WTC11 (cell line): ENCODE measurements at regions not wholly inside any gene's neighbourhood (a gene's known extent, or its start where the extent isn't known, plus 50 kb on each side); places are given as distances from the start of the nearest gene placed in this dataset.

Experiments used
- FOXJ3 ChIP-seq: sonication (generic); formaldehyde crosslinking; IDR thresholded peaks from 2 replicates; pipeline ENCODE4 v1.9.0; 2021; ENCODE audit warnings: missing genetic modification reagents, mild to moderate bottlenecking, borderline replicate concordance
- JUN ChIP-seq: sonication (generic); formaldehyde crosslinking; IDR thresholded peaks from 2 replicates; pipeline ENCODE4 v1.8.0; 2023; ENCODE audit warnings: mild to moderate bottlenecking, missing genetic modification reagents
- SP1 ChIP-seq: sonication (generic); formaldehyde crosslinking; conservative IDR thresholded peaks from 2 replicates; pipeline ENCODE4 v1.8.1; 2022; ENCODE audit warnings: missing genetic modification reagents
- TP53 ChIP-seq: sonication (generic); formaldehyde crosslinking; IDR thresholded peaks from 2 replicates; pipeline ENCODE4 v1.8.1; 2023; ENCODE audit warnings: mild to moderate bottlenecking, missing genetic modification reagents
- ZNF121 ChIP-seq: sonication (generic); formaldehyde crosslinking; IDR thresholded peaks from 2 replicates; pipeline ENCODE4 v1.8.0; 2023; ENCODE audit warnings: missing genetic modification reagents
- TF ChIP-seq, protein P1 (sequence below): fragments of 250-450 bp; sonication (Bioruptor Pico); IDR thresholded peaks from 2 replicates; pipeline ENCODE4 v2.1.2; 2022; ENCODE audit warnings: mild to moderate bottlenecking, moderate library complexity
- TF ChIP-seq, protein P2 (sequence below): fragments of 200-600 bp; IDR thresholded peaks from 2 replicates; pipeline ENCODE4 v1.8.0; 2022; ENCODE audit warnings: antibody characterized with exemption
- TF ChIP-seq, protein P3 (sequence below): fragments of 250-450 bp; sonication (Bioruptor Pico); IDR thresholded peaks from 2 replicates; pipeline ENCODE4 v1.9.0; 2021; ENCODE audit warnings: moderate library complexity, mild to moderate bottlenecking, inconsistent platforms, borderline replicate concordance
- TF ChIP-seq, protein P4 (sequence below): sonication (generic); formaldehyde crosslinking; IDR thresholded peaks from 2 replicates; pipeline ENCODE4 v1.8.0; 2022; ENCODE audit warnings: mild to moderate bottlenecking, missing genetic modification reagents

DNA sequence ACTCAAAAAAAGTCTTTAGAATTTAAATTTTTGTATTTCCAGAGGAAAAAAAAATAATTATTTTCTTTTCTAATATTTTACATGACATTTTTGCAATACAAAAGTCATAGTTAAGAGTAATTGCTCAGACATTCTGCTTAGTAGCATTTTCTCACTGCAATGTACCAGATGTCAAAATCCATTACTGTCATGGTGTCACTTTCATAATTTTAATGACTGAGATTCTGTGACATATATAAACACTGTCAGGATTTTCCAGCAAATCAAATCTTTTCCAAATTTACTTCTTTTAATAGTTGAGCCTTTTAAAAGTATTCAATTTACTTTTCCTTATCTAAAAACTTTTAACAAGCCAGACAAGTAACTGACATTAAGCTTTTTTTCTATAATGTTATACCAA, 422.7 kb downstream of the GRIA2 start:
- TF ChIP-seq, protein P1, sequence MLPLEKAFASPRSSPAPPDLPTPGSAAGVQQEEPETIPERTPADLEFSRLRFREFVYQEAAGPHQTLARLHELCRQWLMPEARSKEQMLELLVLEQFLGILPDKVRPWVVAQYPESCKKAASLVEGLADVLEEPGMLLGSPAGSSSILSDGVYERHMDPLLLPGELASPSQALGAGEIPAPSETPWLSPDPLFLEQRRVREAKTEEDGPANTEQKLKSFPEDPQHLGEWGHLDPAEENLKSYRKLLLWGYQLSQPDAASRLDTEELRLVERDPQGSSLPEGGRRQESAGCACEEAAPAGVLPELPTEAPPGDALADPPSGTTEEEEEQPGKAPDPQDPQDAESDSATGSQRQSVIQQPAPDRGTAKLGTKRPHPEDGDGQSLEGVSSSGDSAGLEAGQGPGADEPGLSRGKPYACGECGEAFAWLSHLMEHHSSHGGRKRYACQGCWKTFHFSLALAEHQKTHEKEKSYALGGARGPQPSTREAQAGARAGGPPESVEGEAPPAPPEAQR (CRISPR knock-in tag), result no peak
- TF ChIP-seq, protein P2, sequence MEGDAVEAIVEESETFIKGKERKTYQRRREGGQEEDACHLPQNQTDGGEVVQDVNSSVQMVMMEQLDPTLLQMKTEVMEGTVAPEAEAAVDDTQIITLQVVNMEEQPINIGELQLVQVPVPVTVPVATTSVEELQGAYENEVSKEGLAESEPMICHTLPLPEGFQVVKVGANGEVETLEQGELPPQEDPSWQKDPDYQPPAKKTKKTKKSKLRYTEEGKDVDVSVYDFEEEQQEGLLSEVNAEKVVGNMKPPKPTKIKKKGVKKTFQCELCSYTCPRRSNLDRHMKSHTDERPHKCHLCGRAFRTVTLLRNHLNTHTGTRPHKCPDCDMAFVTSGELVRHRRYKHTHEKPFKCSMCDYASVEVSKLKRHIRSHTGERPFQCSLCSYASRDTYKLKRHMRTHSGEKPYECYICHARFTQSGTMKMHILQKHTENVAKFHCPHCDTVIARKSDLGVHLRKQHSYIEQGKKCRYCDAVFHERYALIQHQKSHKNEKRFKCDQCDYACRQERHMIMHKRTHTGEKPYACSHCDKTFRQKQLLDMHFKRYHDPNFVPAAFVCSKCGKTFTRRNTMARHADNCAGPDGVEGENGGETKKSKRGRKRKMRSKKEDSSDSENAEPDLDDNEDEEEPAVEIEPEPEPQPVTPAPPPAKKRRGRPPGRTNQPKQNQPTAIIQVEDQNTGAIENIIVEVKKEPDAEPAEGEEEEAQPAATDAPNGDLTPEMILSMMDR, result no peak
- TF ChIP-seq SP1 (CRISPR knock-in tag) (no peak), ZNF121 (CRISPR knock-in tag) (no peak), FOXJ3 (CRISPR knock-in tag) (no peak), TP53 (CRISPR knock-in tag) (no peak), JUN (no peak)
- TF ChIP-seq, protein P3, sequence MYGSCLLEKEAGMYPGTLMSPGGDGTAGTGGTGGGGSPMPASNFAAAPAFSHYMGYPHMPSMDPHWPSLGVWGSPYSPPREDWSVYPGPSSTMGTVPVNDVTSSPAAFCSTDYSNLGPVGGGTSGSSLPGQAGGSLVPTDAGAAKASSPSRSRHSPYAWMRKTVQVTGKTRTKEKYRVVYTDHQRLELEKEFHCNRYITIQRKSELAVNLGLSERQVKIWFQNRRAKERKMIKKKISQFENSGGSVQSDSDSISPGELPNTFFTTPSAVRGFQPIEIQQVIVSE (CRISPR knock-in tag), result no peak
- TF ChIP-seq, protein P4, sequence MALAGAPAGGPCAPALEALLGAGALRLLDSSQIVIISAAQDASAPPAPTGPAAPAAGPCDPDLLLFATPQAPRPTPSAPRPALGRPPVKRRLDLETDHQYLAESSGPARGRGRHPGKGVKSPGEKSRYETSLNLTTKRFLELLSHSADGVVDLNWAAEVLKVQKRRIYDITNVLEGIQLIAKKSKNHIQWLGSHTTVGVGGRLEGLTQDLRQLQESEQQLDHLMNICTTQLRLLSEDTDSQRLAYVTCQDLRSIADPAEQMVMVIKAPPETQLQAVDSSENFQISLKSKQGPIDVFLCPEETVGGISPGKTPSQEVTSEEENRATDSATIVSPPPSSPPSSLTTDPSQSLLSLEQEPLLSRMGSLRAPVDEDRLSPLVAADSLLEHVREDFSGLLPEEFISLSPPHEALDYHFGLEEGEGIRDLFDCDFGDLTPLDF (CRISPR knock-in tag), result no peak
